ENCODE measurements at regions not wholly inside any gene's neighbourhood (a gene's known extent, or its start where the extent isn't known, plus 50 kb on each side); places are given as distances from the start of the nearest gene placed in this dataset.
A peak's percentile ranks its signal among the peaks of the same experiment; 100 is the strongest.
"Not testable (repeated sequence)": the region's sequence is repeated elsewhere in the genome, so short reads cannot be mapped to it uniquely, and the experiment has no call there.

- no peak for DNase-seq (ENCODE audit: extremely low read depth, low read depth, low spot score)
Observed at GRCh38 chr2:224263571-224264043, 138.3 kb downstream of the FAM124B start.

DNA sequence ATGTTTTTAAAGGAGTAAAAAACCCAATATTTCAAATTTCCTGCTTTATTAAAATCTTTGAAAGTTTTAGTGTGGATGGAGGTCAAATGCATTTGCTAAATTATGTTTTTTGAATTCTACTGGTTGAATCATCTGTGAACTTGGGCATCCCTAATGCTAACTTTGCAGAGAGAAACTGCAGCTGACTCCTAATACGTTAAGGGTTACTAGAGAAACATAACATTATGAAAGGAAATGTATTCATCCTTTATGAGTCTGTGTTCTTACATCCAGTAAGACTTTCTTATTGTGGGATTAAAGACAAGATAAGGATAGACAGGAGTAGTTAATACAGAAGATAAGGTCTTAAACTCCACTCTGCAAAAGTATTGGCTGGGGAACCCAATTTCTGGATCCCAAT, 140.6 kb downstream of the FAM124B start:
- no peak for DNase-seq (ENCODE audit: extremely low read depth, low read depth, low spot score)

- no peak for DNase-seq (ENCODE audit: extremely low read depth, low read depth, low spot score)
Observed at GRCh38 chr2:224260372-224261020, 141.4 kb downstream of the FAM124B start.

DNA sequence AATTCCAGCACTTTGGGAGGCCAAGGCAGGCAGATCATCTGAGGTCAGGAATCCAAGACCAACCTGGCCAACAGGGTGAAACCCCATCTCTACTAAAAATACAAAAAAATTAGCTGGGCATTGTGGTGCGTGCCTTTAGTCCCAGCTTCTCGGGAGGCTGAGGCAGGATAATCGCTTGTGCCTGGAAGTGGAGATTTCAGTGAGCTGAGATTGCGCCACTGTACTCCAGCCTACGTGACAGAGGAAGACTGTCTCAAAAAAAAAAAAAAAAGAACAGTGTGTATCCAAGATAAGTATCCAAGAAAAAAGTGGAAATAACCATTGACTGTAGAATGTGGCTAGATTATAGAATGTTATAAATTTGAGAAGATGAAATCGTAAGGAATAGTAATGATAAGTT, 142.1 kb downstream of the FAM124B start:
- no peak for DNase-seq (ENCODE audit: extremely low read depth, low read depth, low spot score)

DNA sequence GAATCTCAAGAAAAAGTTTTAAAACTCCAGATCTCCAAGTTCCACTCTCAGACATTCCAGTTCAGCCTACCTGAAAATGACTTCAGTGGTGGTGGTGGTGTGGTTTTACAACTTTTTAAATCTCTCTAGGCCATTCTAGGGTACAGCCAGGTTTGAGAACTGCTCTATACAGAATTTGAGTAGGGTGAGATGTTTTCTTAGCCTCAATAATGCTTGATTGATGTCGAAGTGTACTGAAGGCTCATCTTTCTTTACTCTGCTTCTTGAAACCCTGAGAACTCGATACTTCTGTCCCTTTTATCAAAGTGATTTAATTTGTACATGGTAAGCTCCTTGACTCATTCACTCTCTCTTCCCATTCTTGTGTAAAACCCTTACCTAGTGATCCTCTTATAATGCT, 143.8 kb downstream of the FAM124B start:
- no peak for DNase-seq (ENCODE audit: extremely low read depth, low read depth, low spot score)

GRCh38 chr2:224257156-224257555, 144.8 kb downstream of the FAM124B start:
- DNase-seq (ENCODE audit: extremely low read depth, low read depth, low spot score) = no peak

- DNase-seq (ENCODE audit: extremely low read depth, low read depth, low spot score) = no peak
Observed at GRCh38 chr2:224253464-224253863, 148.4 kb downstream of the FAM124B start.

DNA sequence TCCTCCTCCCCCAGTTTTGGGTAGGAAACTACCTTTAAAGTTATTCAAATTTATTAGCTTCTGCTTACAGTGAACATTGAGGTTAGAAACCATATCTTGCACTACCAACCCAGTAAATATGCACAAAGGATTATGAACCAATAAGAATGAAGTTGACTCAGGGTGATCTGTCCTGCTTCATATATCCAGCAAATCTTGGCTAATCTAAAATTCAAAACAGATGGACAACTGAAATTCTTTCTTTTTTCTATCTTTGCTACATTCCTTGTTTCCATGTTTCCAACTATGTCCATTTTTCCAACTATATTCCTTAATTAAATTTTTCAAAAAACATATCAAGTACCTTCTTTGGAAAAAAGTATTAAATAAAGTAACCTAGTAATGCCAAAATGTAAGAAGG, 149.3 kb downstream of the FAM124B start:
- no peak for DNase-seq (ENCODE audit: extremely low read depth, low read depth, low spot score)

GRCh38 chr2:224248944-224249371, 152.9 kb downstream of the FAM124B start:
- no peak for DNase-seq (ENCODE audit: extremely low read depth, low read depth, low spot score)

GRCh38 chr2:224242561-224242960, 159.3 kb downstream of the FAM124B start:
- DNase-seq (ENCODE audit: extremely low read depth, low read depth, low spot score) = no peak

- no peak for DNase-seq (ENCODE audit: extremely low read depth, low read depth, low spot score)
Observed at GRCh38 chr2:224241812-224242211, 160.1 kb downstream of the FAM124B start.

DNA sequence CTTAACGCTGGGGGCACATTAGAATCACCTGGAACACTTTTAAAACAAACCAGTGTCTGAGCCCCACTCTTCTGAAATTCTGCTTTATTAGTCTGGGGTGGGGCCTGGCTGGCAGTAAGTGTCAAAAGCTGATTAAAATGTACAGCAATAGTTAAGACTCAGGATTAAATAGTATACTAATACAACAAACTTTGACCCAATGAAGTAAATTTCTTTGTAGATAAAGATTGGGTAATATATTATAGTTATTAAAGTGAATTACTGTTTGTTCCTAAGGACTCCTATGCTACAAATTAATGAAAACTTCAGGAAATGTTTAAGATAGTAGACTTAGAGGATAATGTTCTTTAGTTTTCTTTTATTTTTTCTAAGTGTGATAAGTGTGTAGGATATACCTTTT, 160.9 kb downstream of the FAM124B start:
- no peak for DNase-seq (ENCODE audit: extremely low read depth, low read depth, low spot score)

- DNase-seq (ENCODE audit: extremely low read depth, low read depth, low spot score) = no peak
Observed at GRCh38 chr2:224223851-224224555, 177.9 kb downstream of the FAM124B start.

- DNase-seq (ENCODE audit: extremely low read depth, low read depth, low spot score) = no peak
Observed at GRCh38 chr2:224222974-224223373, 178.9 kb downstream of the FAM124B start.

GRCh38 chr2:224222291-224222690, 179.6 kb downstream of the FAM124B start:
- no peak for DNase-seq (ENCODE audit: extremely low read depth, low read depth, low spot score)

GRCh38 chr2:224221455-224221913, 180.4 kb downstream of the FAM124B start:
- peak; percentile 92 for DNase-seq (ENCODE audit: extremely low read depth, low read depth, low spot score)

DNA sequence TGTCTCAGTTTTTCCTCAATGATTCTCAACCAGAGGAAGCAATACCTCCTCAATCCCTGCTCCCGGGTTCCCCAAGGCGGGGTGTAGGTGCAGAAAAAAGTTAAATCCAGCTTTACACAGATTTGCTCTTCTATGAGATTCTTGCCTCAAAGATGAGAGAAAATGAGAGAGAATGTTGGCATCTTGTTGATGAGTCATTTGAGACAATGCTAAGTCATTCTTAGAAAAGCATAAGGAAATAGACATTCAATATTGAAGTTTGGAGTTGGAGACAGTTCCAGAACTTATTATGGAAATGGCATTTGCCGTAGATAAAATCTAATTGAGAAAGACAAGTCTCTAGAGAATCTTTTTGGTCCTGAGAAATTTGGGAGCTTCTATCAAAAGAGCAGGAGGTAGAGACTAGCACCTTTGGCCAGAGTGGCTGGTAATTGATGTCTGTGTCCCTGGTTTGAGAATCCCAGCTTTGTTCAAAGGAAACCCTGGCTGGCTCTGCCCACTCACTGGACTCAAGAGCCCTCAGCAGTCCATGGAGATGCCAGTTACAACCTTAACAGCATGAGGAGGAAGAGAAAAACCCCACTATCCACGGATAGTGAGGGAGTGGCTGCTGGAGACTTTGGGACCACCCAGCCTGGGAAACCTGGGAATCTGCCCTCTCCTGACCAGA, 181.2 kb downstream of the FAM124B start:
- no peak for DNase-seq (ENCODE audit: extremely low read depth, low read depth, low spot score)

DNA sequence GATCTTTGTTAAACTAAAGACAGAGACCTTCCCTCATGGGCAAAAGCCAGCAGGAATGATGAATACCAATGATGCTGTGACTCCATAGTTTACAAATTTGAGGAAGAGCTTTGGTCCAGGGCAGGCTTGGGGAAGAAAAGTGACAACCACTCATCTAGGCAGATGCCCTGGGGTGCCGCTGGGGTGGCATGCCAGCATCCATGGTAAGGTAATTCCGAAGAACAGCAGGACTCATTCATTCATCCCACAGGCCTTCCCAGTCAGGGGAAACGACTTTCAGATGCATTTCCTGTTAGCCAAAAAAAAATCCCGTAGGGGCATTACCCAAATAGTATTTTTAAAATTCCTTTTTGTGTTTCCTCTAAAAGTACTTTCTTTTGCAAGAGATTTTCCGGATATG, 180.7 kb upstream of the SERPINE2 start:
- DNase-seq (ENCODE audit: extremely low read depth, low read depth, low spot score) = no peak

DNA sequence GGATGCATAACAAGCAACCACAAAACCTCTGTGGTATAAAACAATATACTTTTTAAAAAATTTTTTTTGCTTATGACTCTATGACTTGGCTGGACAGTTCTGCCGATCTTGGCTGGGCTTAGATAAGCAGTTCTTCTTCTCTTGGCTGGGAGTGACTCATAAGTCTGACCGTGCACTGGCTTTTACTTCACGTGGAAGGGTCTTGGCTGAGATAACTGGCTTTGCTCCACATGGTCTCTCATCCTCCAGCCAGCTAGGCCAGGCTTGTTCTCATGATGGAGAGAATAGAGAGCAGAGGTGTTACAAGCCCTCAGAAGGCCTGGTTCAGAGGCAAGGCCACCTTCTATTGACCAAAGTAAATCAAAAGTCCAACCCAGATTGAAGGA, 178.9 kb upstream of the SERPINE2 start:
- no peak for DNase-seq (ENCODE audit: extremely low read depth, low read depth, low spot score)

DNA sequence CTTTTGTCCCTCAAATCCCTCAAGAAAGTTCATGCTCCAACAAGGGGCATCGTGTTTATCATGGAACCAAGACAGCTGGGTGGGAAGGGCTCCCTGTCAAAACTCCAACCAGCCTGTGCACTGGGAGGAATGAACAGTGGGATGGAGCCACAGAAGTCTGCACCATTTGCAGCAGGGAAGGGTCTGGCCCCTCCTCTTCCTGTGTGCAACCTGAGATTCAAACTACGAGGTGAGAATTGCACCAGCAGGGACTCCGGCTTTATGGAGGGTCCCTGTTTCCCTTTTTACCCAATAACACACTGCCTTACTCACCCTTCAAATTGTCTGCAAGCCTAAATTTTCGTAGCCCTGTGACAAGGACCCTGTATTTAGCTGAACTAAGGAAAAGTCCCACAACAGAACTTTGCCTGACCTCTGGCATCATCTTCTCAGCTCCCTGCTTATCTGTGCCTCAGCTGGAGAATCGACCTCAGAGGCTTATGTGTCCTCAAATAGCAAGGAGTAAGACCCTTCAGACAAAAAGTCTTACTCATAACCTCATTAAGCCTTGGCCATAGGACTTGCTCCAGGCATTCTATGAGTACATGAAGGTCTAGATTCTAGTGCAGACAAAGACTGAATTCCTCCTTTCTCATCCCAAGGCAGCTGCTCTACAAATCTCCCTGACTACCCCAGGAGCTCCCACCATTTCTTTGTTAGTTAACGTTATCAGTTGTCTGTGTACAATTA, 178.3 kb upstream of the SERPINE2 start:
- DNase-seq (ENCODE audit: extremely low read depth, low read depth, low spot score) = no peak

- not testable (repeated sequence) for DNase-seq (ENCODE audit: extremely low read depth, low read depth, low spot score)
Observed at GRCh38 chr2:224215611-224216010, 176.5 kb upstream of the SERPINE2 start.
